ENCODE measurements at regions not wholly inside any gene's neighbourhood (a gene's known extent, or its start where the extent isn't known, plus 50 kb on each side); places are given as distances from the start of the nearest gene placed in this dataset.
"Not testable (repeated sequence)": the region's sequence is repeated elsewhere in the genome, so short reads cannot be mapped to it uniquely, and the experiment has no call there.

GRCh38 chr3:178217479-178217878 lies 318.8 kb upstream of the KCNMB2 start:
- Mint-ChIP-seq H3K9me3 (ENCODE audit: low read depth, unreplicated experiment) (peaks cover 2% of the 10 kb centered on the region), H3K27ac (ENCODE audit: unreplicated experiment) (no peak overlapping the region), H3K4me3 (ENCODE audit: low read depth, unreplicated experiment) (no peak overlapping the region), H3K36me3 (ENCODE audit: insufficient read depth, unreplicated experiment) (no peaks in the 10 kb centered on the region), H3K4me1 (ENCODE audit: low read depth, unreplicated experiment) (no peaks in the 10 kb centered on the region), H3K27me3 (ENCODE audit: unreplicated experiment) (no peaks in the 10 kb centered on the region)
- CTCF ChIA-PET = no interaction called here
- DNase-seq = no peak
- intact Hi-C loops (cut with micrococcal nuclease; ENCODE audit: unreplicated experiment) = no loop called here
- no peak for TF ChIP-seq CTCF (IDR thresholded peaks at IDR 0.05; ENCODE audit: unreplicated experiment)
- BruUV-seq (replicated peaks) = no TSS peak

- no peaks in the 10 kb centered on the region for H3K27me3 Mint-ChIP-seq (ENCODE audit: unreplicated experiment)
- peaks cover 2% of the 10 kb centered on the region for H3K9me3 Mint-ChIP-seq (ENCODE audit: low read depth, unreplicated experiment)
- no peak overlapping the region for H3K27ac Mint-ChIP-seq (ENCODE audit: unreplicated experiment)
- BruUV-seq (replicated peaks) = no TSS peak
- H3K4me1 Mint-ChIP-seq (ENCODE audit: low read depth, unreplicated experiment) = no peaks in the 10 kb centered on the region
- H3K36me3 Mint-ChIP-seq (ENCODE audit: insufficient read depth, unreplicated experiment) = no peaks in the 10 kb centered on the region
- CTCF ChIA-PET = no interaction called here
- DNase-seq = no peak
- TF ChIP-seq CTCF (IDR thresholded peaks at IDR 0.05; ENCODE audit: unreplicated experiment) = no peak
- no peak overlapping the region for H3K4me3 Mint-ChIP-seq (ENCODE audit: low read depth, unreplicated experiment)
- intact Hi-C loops (cut with micrococcal nuclease; ENCODE audit: unreplicated experiment) = no loop called here
Observed at GRCh38 chr3:178218231-178218630, 318.0 kb upstream of the KCNMB2 start.

- intact Hi-C loops (cut with micrococcal nuclease; ENCODE audit: unreplicated experiment); H3K4me1 Mint-ChIP-seq (ENCODE audit: low read depth, unreplicated experiment); H3K27me3 Mint-ChIP-seq (ENCODE audit: unreplicated experiment); CTCF ChIA-PET; BruUV-seq (replicated peaks); H3K36me3 Mint-ChIP-seq (ENCODE audit: insufficient read depth, unreplicated experiment); H3K4me3 Mint-ChIP-seq (ENCODE audit: low read depth, unreplicated experiment); H3K27ac Mint-ChIP-seq (ENCODE audit: unreplicated experiment); DNase-seq; H3K9me3 Mint-ChIP-seq (ENCODE audit: low read depth, unreplicated experiment): not testable (repeated sequence)
Observed at GRCh38 chr3:178219661-178220060, 316.6 kb upstream of the KCNMB2 start.

GRCh38 chr3:178223876-178224275 lies 312.4 kb upstream of the KCNMB2 start:
- intact Hi-C loops (cut with micrococcal nuclease; ENCODE audit: unreplicated experiment) = no loop called here
- no TSS peak for BruUV-seq (replicated peaks)
- no peak for DNase-seq
- Mint-ChIP-seq H3K27me3 (ENCODE audit: unreplicated experiment) (no peaks in the 10 kb centered on the region), H3K36me3 (ENCODE audit: insufficient read depth, unreplicated experiment) (no peaks in the 10 kb centered on the region), H3K27ac (ENCODE audit: unreplicated experiment) (no peak overlapping the region), H3K4me1 (ENCODE audit: low read depth, unreplicated experiment) (no peaks in the 10 kb centered on the region), H3K4me3 (ENCODE audit: low read depth, unreplicated experiment) (no peak overlapping the region), H3K9me3 (ENCODE audit: low read depth, unreplicated experiment) (peaks cover 2% of the 10 kb centered on the region)
- CTCF ChIA-PET = no interaction called here
- no peak for TF ChIP-seq CTCF (IDR thresholded peaks at IDR 0.05; ENCODE audit: unreplicated experiment)

GRCh38 chr3:178226094-178226493 lies 310.1 kb upstream of the KCNMB2 start:
- Mint-ChIP-seq H3K9me3 (ENCODE audit: low read depth, unreplicated experiment) (no peaks in the 10 kb centered on the region), H3K4me1 (ENCODE audit: low read depth, unreplicated experiment) (no peaks in the 10 kb centered on the region), H3K27ac (ENCODE audit: unreplicated experiment) (no peak overlapping the region), H3K4me3 (ENCODE audit: low read depth, unreplicated experiment) (no peak overlapping the region), H3K27me3 (ENCODE audit: unreplicated experiment) (no peaks in the 10 kb centered on the region), H3K36me3 (ENCODE audit: insufficient read depth, unreplicated experiment) (no peaks in the 10 kb centered on the region)
- no TSS peak for BruUV-seq (replicated peaks)
- no peak for DNase-seq
- no peak for TF ChIP-seq CTCF (IDR thresholded peaks at IDR 0.05; ENCODE audit: unreplicated experiment)
- intact Hi-C loops (cut with micrococcal nuclease; ENCODE audit: unreplicated experiment) = no loop called here
- CTCF ChIA-PET = no interaction called here

Measured in Calu3 (cell line).